Prostate gland (tissue), 2 donors: ENCODE measurements at regions not wholly inside any gene's neighbourhood (a gene's known extent, or its start where the extent isn't known, plus 50 kb on each side); places are given as distances from the start of the nearest gene placed in this dataset.

ENCODE experiments used
- POLR2A ChIP-seq: fragments of 450-650 bp; IDR thresholded peaks from one replicate; pipeline ENCODE4 v1.6.1; 2016; ENCODE audit warnings: antibody characterized with exemption, mild to moderate bottlenecking
- POLR2AphosphoS5 ChIP-seq: sonication (generic); formaldehyde crosslinking; IDR thresholded peaks from one replicate; pipeline ENCODE4 v1.6.1; 2017; ENCODE audit warnings: antibody characterized with exemption
- TF ChIP-seq, protein P1 (sequence below), 4 experiments: fragments of 200-600 bp in 2 of 4; fragments of 450-650 bp in 2 of 4; sonication (generic) in 2 of 4; IDR thresholded peaks; 1 replicate in 3 of 4; 2 replicates in 1 of 4; pipeline ENCODE4 v1.5.1; 2016 to 2019; ENCODE audit warnings: antibody characterized with exemption in 4 of 4, mild to moderate bottlenecking in 2 of 4, moderate library complexity in 2 of 4

DNA sequence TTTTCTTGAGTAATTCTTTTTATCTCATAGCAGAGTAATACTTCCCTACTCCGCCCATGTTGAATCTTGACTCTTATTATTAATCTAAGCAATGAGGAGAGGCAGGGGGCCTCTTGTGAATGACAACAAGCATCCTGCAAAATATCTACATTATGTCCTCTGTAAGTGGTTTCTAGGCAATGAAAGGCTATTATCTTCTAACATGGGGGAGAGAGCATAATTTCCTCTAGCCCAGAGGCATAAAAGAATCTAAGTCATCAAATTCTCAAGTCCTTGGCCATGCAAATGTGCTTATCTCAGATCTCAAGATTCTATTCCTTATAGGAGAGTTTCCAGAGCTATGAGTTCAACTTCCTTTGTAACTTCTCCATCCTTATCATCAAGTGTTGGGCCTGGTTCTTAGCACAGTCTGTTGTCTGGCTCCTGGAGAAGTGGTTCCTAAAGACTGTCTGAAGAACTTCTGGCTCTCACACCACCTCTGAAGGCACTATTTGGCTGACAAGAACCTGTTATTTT is 423.1 kb upstream of the INTU start:
- TF ChIP-seq POLR2AphosphoS5 (no peak), POLR2A (no peak)
- TF ChIP-seq, protein P1, sequence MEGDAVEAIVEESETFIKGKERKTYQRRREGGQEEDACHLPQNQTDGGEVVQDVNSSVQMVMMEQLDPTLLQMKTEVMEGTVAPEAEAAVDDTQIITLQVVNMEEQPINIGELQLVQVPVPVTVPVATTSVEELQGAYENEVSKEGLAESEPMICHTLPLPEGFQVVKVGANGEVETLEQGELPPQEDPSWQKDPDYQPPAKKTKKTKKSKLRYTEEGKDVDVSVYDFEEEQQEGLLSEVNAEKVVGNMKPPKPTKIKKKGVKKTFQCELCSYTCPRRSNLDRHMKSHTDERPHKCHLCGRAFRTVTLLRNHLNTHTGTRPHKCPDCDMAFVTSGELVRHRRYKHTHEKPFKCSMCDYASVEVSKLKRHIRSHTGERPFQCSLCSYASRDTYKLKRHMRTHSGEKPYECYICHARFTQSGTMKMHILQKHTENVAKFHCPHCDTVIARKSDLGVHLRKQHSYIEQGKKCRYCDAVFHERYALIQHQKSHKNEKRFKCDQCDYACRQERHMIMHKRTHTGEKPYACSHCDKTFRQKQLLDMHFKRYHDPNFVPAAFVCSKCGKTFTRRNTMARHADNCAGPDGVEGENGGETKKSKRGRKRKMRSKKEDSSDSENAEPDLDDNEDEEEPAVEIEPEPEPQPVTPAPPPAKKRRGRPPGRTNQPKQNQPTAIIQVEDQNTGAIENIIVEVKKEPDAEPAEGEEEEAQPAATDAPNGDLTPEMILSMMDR (IDR thresholded peaks at IDR 0.05): no peak
